Naive thymus-derived CD8-positive, alpha-beta T cell (primary cell): ENCODE measurements at regions not wholly inside any gene's neighbourhood (a gene's known extent, or its start where the extent isn't known, plus 50 kb on each side); places are given as distances from the start of the nearest gene placed in this dataset.

Experiments
- ATAC-seq, 2 donors: fragments of 150-1000 bp; cut with Tn5 transposase in 1 of 2; sonication (Bioruptor Pico), chemical (Tn5 transposase) in 1 of 2; 1 replicate in 1 of 2; 2 replicates in 1 of 2; pipeline ENCODE4 v1.10.0; 2021; ENCODE audit warnings: mild to moderate bottlenecking in 2 of 2, moderate library complexity in 2 of 2
- POLR2A ChIA-PET: fragments of 350-600 bp; sonication (Branson Sonifier 250); formaldehyde crosslinking; loops from one replicate; lab custom pipeline; 2021; ENCODE audit warnings: antibody characterized with exemption; lab: Charles Lee
- DNase-seq, 10 donors: peaks; one replicate each; pipeline versions ENCODE4 v3.0.0 to v3.0.0-alpha.2; 2020 to 2022
- H3K27ac Mint-ChIP-seq, 10 donors: one replicate each; pipeline ENCODE4 v1.8.0; 2020 to 2022; ENCODE audit warnings: mild to moderate bottlenecking in 10 of 10, mixed read lengths in 10 of 10, moderate library complexity in 4 of 10, inconsistent platforms in 1 of 10
- H3K27me3 Mint-ChIP-seq, 5 donors: one replicate each; pipeline ENCODE4 v1.8.0; 2021 to 2022; ENCODE audit warnings: mixed read lengths in 5 of 5
- H3K36me3 Mint-ChIP-seq, 3 donors: one replicate each; pipeline ENCODE4 v1.8.0; 2020 to 2022; ENCODE audit warnings: mixed read lengths in 3 of 3, mild to moderate bottlenecking in 2 of 3, inconsistent platforms in 1 of 3
- H3K4me1 Mint-ChIP-seq, 4 donors: one replicate each; pipeline ENCODE4 v1.8.0; 2021 to 2022; ENCODE audit warnings: mixed read lengths in 4 of 4
- H3K4me3 Mint-ChIP-seq, 10 donors: one replicate each; pipeline ENCODE4 v1.8.0; 2020 to 2022; ENCODE audit warnings: mild to moderate bottlenecking in 10 of 10, mixed read lengths in 10 of 10, moderate library complexity in 6 of 10, inconsistent platforms in 1 of 10
- H3K9me3 Mint-ChIP-seq, 9 donors: one replicate each; pipeline ENCODE4 v1.8.0; 2020 to 2022; ENCODE audit warnings: mixed read lengths in 9 of 9, mild to moderate bottlenecking in 3 of 9, inconsistent platforms in 1 of 9, moderate library complexity in 1 of 9

DNA sequence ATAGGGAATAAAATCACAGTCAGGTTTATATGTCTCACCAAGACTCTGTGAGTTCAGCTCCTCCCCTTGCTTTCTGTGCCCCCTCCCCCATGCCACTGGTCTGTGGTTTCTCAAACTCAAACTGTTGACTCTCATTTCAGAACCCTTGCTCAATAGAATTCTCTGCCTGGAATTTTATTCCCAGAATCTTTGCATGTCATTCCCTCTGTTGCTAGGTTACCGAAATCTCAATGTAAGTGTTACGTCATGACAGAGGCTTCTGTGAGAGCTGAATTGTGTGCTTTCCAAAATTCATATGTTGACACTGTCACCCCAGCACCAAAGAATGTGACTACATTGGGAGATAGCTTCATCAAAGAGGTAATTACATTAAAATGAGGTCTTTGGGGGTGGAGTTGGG, 1938.8 kb downstream of the TP53TG3F start:
- peaks cover 0 to 1% (median 0%) of the 10 kb centered on the region in 4 donors for H3K4me1 Mint-ChIP-seq
- peaks cover 0 to 65% (median 14%) of the 10 kb centered on the region in 9 donors for H3K9me3 Mint-ChIP-seq
- POLR2A ChIA-PET = no interaction called here
- H3K27me3 Mint-ChIP-seq = peaks cover 0 to 3% (median 0%) of the 10 kb centered on the region in 5 donors
- no peak for ATAC-seq
- peaks cover 0 to 6% (median 0%) of the 10 kb centered on the region in 3 donors for H3K36me3 Mint-ChIP-seq
- no peak overlapping the region for H3K4me3 Mint-ChIP-seq
- no peak overlapping the region for H3K27ac Mint-ChIP-seq
- DNase-seq = no peak

DNA sequence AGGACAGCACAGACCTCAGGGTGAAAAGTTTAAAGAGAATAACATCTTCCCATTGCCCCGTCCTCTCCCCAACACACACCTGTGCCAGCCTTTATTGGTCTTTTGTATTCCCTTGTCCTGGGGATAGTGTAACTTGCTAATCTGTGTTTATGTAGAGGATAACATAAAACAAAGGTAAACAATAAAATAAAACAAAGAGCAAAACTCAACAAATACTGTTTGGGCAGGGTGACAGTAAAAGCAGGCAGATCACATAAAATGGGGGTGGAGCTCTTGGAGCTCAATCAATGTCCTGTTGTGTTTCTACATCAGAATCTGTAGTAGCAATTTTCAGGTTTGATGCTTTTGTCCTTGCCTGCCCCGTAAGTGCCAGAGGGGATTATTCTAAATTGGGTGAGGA, 1939.7 kb downstream of the TP53TG3F start:
- Mint-ChIP-seq H3K4me3 (no peak overlapping the region), H3K36me3 (peaks cover 0 to 6% (median 0%) of the 10 kb centered on the region in 3 donors), H3K27ac (no peak overlapping the region), H3K4me1 (no peaks in the 10 kb centered on the region), H3K27me3 (peaks cover 0 to 3% (median 0%) of the 10 kb centered on the region in 5 donors), H3K9me3 (peaks cover under 1 to 66% (median 14%) of the 10 kb centered on the region in 9 donors)
- DNase-seq = no peak
- POLR2A ChIA-PET = no interaction called here
- ATAC-seq = no peak

DNA sequence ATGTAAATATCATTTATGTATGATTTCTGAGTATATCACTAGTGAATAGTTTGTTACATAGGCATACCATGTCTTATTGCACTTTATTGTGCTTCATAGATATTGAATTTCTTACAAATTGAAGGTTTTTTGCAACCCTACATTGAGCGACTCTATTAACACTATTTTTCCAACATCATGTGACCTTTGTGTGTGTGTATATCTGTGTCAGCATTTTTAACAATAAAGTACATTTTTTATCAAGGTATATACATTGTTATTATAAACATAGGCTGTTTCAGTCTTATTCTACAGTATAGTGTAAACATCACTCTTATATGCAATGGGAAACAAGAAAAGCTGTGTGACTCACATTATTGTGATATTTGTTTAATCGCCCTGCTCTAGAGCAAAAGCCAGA, 1944.9 kb downstream of the TP53TG3F start:
- H3K9me3 Mint-ChIP-seq = peaks cover 2 to 56% (median 18%) of the 10 kb centered on the region in 9 donors
- POLR2A ChIA-PET = no interaction called here
- H3K4me3 Mint-ChIP-seq = no peak overlapping the region

DNA sequence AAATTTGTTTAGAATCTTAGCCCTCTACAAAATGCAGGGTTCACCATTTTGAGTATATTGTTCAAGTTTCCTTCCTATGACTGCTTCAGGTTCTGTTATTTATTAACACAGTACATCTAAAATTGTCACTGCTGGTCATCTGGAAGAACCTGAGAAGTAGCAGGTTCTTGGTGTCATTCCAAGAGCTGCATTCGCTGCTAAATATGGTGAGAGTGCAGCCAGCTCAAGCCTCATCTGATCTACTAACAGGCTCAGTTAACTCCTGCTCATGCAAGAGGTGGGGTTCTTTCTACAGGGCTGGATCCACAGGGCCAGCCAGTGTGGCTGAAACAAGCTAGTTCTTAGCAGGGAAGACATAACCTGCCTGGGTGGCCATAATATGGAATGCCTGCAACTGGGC, 1946.1 kb downstream of the TP53TG3F start:
- ATAC-seq = no peak
- POLR2A ChIA-PET = no interaction called here
- H3K9me3 Mint-ChIP-seq = peaks cover 2 to 56% (median 22%) of the 10 kb centered on the region in 9 donors

More for the DNA sequence above, 1944.9 kb downstream of the TP53TG3F start:
- ATAC-seq (no peak), DNase-seq (no peak)
- peaks cover 0 to 12% (median 0%) of the 10 kb centered on the region in 3 donors for H3K36me3 Mint-ChIP-seq
- no peaks in the 10 kb centered on the region for H3K4me1 Mint-ChIP-seq
- H3K27ac Mint-ChIP-seq = no peak overlapping the region
- H3K27me3 Mint-ChIP-seq = no peaks in the 10 kb centered on the region

DNA sequence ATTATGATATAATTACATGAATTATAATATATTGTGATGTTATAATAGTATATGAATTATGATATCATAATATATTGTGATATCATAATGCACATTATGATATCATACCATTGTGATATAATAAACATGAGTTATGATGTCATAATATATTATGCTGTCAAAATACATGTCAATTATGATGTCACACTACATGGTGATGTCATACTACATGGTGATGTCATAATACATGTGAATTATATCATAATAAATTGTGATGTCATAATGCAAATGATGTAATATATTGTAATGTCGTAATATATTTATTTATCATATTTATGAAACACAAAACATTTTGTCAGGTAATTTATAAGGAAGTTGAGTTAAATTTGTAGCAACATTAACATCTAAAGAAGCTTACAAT, 1950.1 kb downstream of the TP53TG3F start:
- Mint-ChIP-seq H3K4me1 (no peaks in the 10 kb centered on the region), H3K27me3 (no peaks in the 10 kb centered on the region), H3K9me3 (peaks cover 1 to 46% (median 22%) of the 10 kb centered on the region in 9 donors), H3K4me3 (no peak overlapping the region), H3K27ac (no peak overlapping the region), H3K36me3 (peaks cover 0 to 12% (median 0%) of the 10 kb centered on the region in 3 donors)
- DNase-seq (no peak), ATAC-seq (no peak)
- POLR2A ChIA-PET = no interaction called here

More for the DNA sequence above, 1946.1 kb downstream of the TP53TG3F start:
- Mint-ChIP-seq H3K4me1 (no peaks in the 10 kb centered on the region), H3K4me3 (no peak overlapping the region), H3K27me3 (no peaks in the 10 kb centered on the region), H3K36me3 (peaks cover 0 to 12% (median 0%) of the 10 kb centered on the region in 3 donors), H3K27ac (no peak overlapping the region)
- DNase-seq = no peak

DNA sequence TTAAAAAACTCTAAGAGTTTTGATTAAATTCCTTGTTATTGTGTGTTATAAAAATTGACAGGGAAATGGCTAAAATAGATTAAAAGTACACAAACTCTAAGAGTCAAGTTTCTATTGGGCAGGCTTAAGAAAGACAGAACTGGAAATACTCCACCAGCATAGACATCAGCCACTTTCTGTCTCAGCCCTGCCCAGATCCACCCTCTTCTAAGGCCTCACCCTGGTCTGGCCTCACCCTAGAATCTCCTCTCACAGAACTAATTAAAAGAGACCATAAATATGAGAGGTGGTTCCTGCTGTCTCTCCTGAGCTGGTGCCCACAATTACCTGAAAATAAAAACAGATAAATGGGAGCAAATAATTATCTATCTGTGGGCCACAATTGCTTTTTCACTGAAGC, 1951.0 kb downstream of the TP53TG3F start:
- peaks cover 0 to 50% (median 17%) of the 10 kb centered on the region in 9 donors for H3K9me3 Mint-ChIP-seq
- H3K27ac Mint-ChIP-seq = no peak overlapping the region
- POLR2A ChIA-PET = no interaction called here
- no peaks in the 10 kb centered on the region for H3K27me3 Mint-ChIP-seq
- ATAC-seq (no peak), DNase-seq (no peak)
- H3K4me3 Mint-ChIP-seq = no peak overlapping the region
- H3K36me3 Mint-ChIP-seq = peaks cover 0 to 16% (median 0%) of the 10 kb centered on the region in 3 donors
- no peaks in the 10 kb centered on the region for H3K4me1 Mint-ChIP-seq

DNA sequence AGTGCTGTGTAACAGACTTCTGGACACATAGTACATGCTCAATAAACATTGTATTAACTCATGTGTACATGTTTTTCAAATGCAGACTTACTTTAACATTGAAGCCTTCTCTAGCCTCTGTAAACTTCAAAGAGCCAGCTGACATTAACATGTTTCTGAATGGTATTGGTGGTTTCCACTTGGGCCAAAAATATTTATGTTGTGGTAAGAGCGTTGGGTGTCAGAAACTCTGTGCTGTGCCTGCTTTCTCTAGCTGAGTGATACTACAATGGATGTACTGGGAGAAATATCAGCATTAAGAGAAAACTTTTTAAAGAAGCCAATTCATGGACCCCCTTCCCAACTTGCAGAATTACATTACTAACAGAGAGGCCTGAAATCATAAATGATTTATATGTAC, 1951.7 kb downstream of the TP53TG3F start:
- no peaks in the 10 kb centered on the region for H3K27me3 Mint-ChIP-seq
- ATAC-seq (no peak), DNase-seq (no peak)
- no peaks in the 10 kb centered on the region for H3K4me1 Mint-ChIP-seq
- no peak overlapping the region for H3K27ac Mint-ChIP-seq
- POLR2A ChIA-PET = no interaction called here
- peaks cover 0 to 14% (median 0%) of the 10 kb centered on the region in 3 donors for H3K36me3 Mint-ChIP-seq
- H3K9me3 Mint-ChIP-seq = peaks cover 2 to 51% (median 21%) of the 10 kb centered on the region in 9 donors
- no peak overlapping the region for H3K4me3 Mint-ChIP-seq

DNA sequence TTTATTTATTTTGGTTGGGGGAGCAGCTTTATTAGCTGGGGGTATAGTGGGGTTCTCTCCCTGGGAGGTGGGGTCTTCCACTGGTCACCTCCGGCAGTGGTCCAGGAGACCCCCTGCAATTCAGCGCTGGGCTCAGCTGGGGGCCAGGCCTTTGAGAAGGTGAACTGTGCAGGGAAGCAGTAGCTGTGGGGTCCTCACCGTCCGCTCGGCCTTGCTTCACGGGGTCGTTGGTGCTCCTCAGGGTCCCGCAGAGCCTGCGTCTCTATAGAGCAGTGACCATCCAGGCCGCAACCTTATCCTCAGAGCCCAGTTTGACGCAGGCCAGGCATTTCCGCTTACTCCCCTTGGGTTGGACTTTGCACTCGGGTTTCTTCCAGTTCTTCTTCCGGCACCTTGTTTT, 1954.7 kb downstream of the TP53TG3F start:
- Mint-ChIP-seq H3K27me3 (no peaks in the 10 kb centered on the region), H3K4me3 (no peak overlapping the region), H3K27ac (no peak overlapping the region), H3K36me3 (peaks cover 0 to 4% (median 0%) of the 10 kb centered on the region in 3 donors), H3K4me1 (no peaks in the 10 kb centered on the region), H3K9me3 (peaks cover 4 to 55% (median 23%) of the 10 kb centered on the region in 9 donors)
- ATAC-seq (no peak), DNase-seq (no peak)
- POLR2A ChIA-PET = no interaction called here

DNA sequence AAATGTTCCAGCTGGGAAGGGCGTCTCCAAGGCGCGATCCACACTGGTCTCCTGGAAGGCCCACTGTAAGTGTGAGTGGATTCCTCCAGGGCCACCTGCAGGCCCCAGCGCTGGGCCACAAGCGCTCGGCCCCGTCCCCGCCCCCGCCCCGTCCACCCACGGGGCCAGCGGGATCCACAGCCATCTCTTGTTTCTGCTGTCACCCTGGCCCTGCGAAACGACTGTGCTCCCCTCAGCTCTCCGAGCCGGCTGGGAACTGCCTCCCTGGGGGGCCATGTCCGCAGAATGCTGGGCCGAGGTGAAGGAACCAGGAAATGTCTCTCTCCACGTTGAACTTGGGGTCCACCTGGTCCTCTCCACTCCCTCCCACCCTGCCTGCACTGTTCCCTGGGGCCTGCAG, 1955.2 kb downstream of the TP53TG3F start:
- Mint-ChIP-seq H3K36me3 (peaks cover 0 to 4% (median 0%) of the 10 kb centered on the region in 3 donors), H3K27ac (no peak overlapping the region), H3K4me1 (no peaks in the 10 kb centered on the region), H3K4me3 (no peak overlapping the region), H3K27me3 (no peaks in the 10 kb centered on the region), H3K9me3 (peaks cover 4 to 54% (median 23%) of the 10 kb centered on the region in 9 donors)
- no peak for DNase-seq
- ATAC-seq = no peak
- POLR2A ChIA-PET = no interaction called here

DNA sequence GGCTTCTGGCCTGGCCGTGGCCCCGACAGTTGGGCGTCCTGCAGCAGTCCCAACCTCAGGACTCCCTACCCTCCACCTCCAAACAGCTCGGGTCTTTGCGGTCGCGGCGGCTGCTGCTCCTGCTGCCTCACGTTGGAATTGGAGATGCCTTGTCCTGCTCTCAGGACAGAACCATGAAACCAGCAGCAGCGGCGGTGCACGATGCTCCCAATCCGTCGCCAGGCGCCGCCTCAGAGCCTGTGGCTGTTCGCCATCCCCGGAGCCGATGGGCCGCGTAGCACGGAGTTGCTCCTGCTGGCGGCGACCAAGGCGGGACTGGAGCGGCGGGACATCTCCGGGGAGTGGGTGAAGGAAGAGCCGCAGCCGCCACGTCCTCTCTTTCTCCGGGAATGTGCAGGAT, 1965.9 kb downstream of the TP53TG3F start:
- Mint-ChIP-seq H3K9me3 (peaks cover 11 to 67% (median 23%) of the 10 kb centered on the region in 9 donors), H3K4me1 (no peaks in the 10 kb centered on the region), H3K4me3 (no peak overlapping the region), H3K27ac (no peak overlapping the region), H3K36me3 (peaks cover 0 to 14% (median 0%) of the 10 kb centered on the region in 3 donors), H3K27me3 (no peaks in the 10 kb centered on the region)
- POLR2A ChIA-PET = no interaction called here
- DNase-seq (no peak), ATAC-seq (no peak)

DNA sequence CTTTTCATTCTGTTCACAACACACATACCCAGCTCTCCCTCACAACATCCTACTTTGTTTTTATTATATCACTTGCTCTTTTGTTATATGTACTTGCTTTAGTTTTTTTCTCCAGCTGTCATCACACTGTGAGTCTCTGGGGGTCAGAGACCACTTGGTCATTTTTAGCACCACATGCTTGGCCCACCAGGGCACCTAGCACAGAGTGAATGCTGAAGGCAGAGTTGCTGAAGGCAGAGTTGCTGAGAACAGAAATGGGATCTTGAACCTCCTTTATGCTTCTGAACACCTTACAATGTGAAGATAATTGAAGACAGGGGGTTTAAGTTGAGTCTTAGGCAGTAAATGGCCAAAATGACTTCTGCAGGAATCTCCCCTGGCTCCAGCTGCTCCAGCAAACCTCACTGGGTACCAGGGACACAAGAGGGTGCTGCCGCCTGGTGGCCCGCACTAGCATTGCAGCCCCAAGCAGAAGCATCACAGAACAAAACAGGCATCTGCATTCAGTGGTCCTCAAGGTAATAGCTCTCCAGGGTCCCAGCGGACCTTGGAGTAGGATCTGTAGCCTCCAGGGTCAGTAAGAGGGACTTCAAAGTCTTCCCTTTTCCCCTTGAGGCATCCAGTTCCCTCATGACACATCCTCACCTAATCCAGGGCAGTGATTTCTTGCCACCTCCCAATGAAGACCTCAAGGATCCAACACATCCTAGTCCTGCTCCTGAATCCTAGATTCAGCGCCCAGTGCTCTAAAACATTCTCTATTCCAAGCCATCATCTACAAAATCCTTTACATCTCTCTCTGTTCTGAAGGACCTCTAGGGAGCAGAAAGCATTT, 1972.6 kb downstream of the TP53TG3F start:
- Mint-ChIP-seq H3K4me1 (no peaks in the 10 kb centered on the region), H3K4me3 (no peak overlapping the region), H3K27ac (no peak overlapping the region), H3K27me3 (no peaks in the 10 kb centered on the region), H3K36me3 (peaks cover 0 to 5% (median 0%) of the 10 kb centered on the region in 3 donors), H3K9me3 (peaks cover 0 to 59% (median 18%) of the 10 kb centered on the region in 9 donors)
- POLR2A ChIA-PET = no interaction called here
- no peak for DNase-seq
- ATAC-seq = no peak

DNA sequence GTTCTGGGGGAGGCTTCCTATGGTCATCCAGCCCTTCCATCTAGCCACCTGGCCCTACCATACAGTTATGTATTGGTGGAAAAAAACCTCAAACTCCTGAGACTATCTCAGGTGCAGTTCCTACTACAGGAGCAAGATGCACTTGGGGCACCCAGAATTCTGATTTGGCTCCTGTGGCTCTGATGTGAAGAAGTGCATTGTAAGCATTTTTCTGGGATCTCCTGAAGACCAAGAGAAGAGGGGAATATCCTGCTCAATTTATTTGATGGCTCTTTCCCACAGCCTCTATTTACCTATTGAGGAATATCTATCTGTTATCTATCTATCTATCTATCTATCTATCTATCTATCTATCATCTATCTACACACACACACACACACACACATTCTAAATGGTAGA, 1981.5 kb downstream of the TP53TG3F start:
- peaks cover 7 to 70% (median 31%) of the 10 kb centered on the region in 9 donors for H3K9me3 Mint-ChIP-seq
- no peak overlapping the region for H3K4me3 Mint-ChIP-seq
- H3K27me3 Mint-ChIP-seq = no peaks in the 10 kb centered on the region
- POLR2A ChIA-PET = no interaction called here
- no peak for ATAC-seq
- H3K36me3 Mint-ChIP-seq = peaks cover 0 to 11% (median 0%) of the 10 kb centered on the region in 3 donors
- no peak for DNase-seq
- no peaks in the 10 kb centered on the region for H3K4me1 Mint-ChIP-seq
- H3K27ac Mint-ChIP-seq = no peak overlapping the region

DNA sequence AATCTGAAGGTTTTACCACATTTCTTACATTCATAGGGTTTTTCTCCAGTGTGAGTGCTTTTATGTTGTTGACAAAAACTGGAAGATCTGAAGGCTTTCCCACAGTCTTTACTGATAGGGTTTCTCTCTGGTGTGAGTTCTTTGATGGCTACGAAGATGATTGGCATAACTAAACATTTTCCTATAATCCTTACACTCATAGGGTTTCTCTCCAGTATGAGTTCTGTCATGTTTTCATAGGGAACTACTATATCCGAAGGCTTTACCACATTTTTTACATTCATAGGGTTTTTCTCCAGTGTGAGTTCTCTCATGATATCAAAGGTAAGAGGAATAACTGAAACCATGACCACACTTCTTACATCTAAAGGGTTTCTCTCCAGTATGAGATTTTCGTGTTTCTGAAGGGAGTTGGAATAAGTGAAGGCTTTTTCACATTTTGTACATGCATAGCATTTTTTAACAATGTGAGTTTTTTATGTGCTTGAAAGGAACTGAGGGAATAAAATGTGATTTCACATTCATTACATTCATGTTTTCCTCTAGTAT, 1987.7 kb downstream of the TP53TG3F start:
- peaks cover 0 to 41% (median 0%) of the 10 kb centered on the region in 3 donors for H3K36me3 Mint-ChIP-seq
- ATAC-seq = no peak
- no peak for DNase-seq
- POLR2A ChIA-PET = no interaction called here
- no peaks in the 10 kb centered on the region for H3K27me3 Mint-ChIP-seq
- no peak overlapping the region for H3K4me3 Mint-ChIP-seq
- peaks cover 32 to 82% (median 41%) of the 10 kb centered on the region in 9 donors for H3K9me3 Mint-ChIP-seq
- H3K27ac Mint-ChIP-seq = no peak overlapping the region
- no peaks in the 10 kb centered on the region for H3K4me1 Mint-ChIP-seq
